ENCODE measurements at regions not wholly inside any gene's neighbourhood (a gene's known extent, or its start where the extent isn't known, plus 50 kb on each side); places are given as distances from the start of the nearest gene placed in this dataset.

- no peak for ATAC-seq
- TF ChIP-seq ZC3H10 (CRISPR knock-in tag; IDR thresholded peaks at IDR 0.05): no peak
- no peak for TF ChIP-seq ISL1 (CRISPR knock-in tag; IDR thresholded peaks at IDR 0.05)
- TF ChIP-seq ARNTL (CRISPR knock-in tag; IDR thresholded peaks at IDR 0.05; ENCODE audit: borderline replicate concordance, low read depth): no peak
- no peak for TF ChIP-seq BACH2 (CRISPR knock-in tag; IDR thresholded peaks at IDR 0.05; ENCODE audit: borderline replicate concordance)
- TF ChIP-seq ZNF8 (CRISPR knock-in tag; IDR thresholded peaks at IDR 0.05): no peak
- no peak for TF ChIP-seq SNAI2 (CRISPR knock-in tag; IDR thresholded peaks at IDR 0.05)
- TF ChIP-seq ESRRG (CRISPR knock-in tag; IDR thresholded peaks at IDR 0.05): no peak
- no peak for TF ChIP-seq CREB5 (CRISPR knock-in tag; IDR thresholded peaks at IDR 0.05; ENCODE audit: low read depth)
- TF ChIP-seq CSRNP3 (CRISPR knock-in tag; IDR thresholded peaks at IDR 0.05): no peak
- no peak for TF ChIP-seq ZFP3 (CRISPR knock-in tag; IDR thresholded peaks at IDR 0.05)
- TF ChIP-seq ZFP30 (CRISPR knock-in tag; IDR thresholded peaks at IDR 0.05): no peak
- TF ChIP-seq RARB (CRISPR knock-in tag; IDR thresholded peaks at IDR 0.05): no peak
- no peak for TF ChIP-seq PATZ1 (CRISPR knock-in tag; IDR thresholded peaks at IDR 0.05; ENCODE audit: borderline replicate concordance)
- TF ChIP-seq, protein P1, sequence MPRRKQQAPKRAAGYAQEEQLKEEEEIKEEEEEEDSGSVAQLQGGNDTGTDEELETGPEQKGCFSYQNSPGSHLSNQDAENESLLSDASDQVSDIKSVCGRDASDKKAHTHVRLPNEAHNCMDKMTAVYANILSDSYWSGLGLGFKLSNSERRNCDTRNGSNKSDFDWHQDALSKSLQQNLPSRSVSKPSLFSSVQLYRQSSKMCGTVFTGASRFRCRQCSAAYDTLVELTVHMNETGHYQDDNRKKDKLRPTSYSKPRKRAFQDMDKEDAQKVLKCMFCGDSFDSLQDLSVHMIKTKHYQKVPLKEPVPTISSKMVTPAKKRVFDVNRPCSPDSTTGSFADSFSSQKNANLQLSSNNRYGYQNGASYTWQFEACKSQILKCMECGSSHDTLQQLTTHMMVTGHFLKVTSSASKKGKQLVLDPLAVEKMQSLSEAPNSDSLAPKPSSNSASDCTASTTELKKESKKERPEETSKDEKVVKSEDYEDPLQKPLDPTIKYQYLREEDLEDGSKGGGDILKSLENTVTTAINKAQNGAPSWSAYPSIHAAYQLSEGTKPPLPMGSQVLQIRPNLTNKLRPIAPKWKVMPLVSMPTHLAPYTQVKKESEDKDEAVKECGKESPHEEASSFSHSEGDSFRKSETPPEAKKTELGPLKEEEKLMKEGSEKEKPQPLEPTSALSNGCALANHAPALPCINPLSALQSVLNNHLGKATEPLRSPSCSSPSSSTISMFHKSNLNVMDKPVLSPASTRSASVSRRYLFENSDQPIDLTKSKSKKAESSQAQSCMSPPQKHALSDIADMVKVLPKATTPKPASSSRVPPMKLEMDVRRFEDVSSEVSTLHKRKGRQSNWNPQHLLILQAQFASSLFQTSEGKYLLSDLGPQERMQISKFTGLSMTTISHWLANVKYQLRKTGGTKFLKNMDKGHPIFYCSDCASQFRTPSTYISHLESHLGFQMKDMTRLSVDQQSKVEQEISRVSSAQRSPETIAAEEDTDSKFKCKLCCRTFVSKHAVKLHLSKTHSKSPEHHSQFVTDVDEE (CRISPR knock-in tag; IDR thresholded peaks at IDR 0.05): no peak
- TF ChIP-seq POU6F1 (CRISPR knock-in tag; IDR thresholded peaks at IDR 0.05; ENCODE audit: borderline replicate concordance, low read depth): no peak
- no peak for TF ChIP-seq TOX (CRISPR knock-in tag; IDR thresholded peaks at IDR 0.05; ENCODE audit: borderline replicate concordance)
- no peak for TF ChIP-seq TCF4 (CRISPR knock-in tag; IDR thresholded peaks at IDR 0.05; ENCODE audit: borderline replicate concordance)
Observed at GRCh38 chr5:163944738-163945137, 439.3 kb downstream of the MAT2B start.

GRCh38 chr5:163947848-163948666 is 442.6 kb downstream of the MAT2B start:
- ATAC-seq: no peak
- no peak for TF ChIP-seq GLIS3 (CRISPR knock-in tag; IDR thresholded peaks at IDR 0.05)
- no peak for TF ChIP-seq ZC3H10 (CRISPR knock-in tag; IDR thresholded peaks at IDR 0.05)
- TF ChIP-seq POU6F1 (CRISPR knock-in tag; IDR thresholded peaks at IDR 0.05; ENCODE audit: borderline replicate concordance, low read depth): no peak
- no peak for TF ChIP-seq SNAI2 (CRISPR knock-in tag; IDR thresholded peaks at IDR 0.05)
- no peak for TF ChIP-seq OSR1 (CRISPR knock-in tag; IDR thresholded peaks at IDR 0.05)
- TF ChIP-seq PPARA (CRISPR knock-in tag; IDR thresholded peaks at IDR 0.05; ENCODE audit: borderline replicate concordance): no peak
- no peak for TF ChIP-seq PATZ1 (CRISPR knock-in tag; IDR thresholded peaks at IDR 0.05; ENCODE audit: borderline replicate concordance)
- no peak for TF ChIP-seq ARNTL (CRISPR knock-in tag; IDR thresholded peaks at IDR 0.05; ENCODE audit: borderline replicate concordance, low read depth)
- no peak for TF ChIP-seq ESRRG (CRISPR knock-in tag; IDR thresholded peaks at IDR 0.05)
- TF ChIP-seq ZNF8 (CRISPR knock-in tag; IDR thresholded peaks at IDR 0.05): no peak
- TF ChIP-seq ZFP30 (CRISPR knock-in tag; IDR thresholded peaks at IDR 0.05): no peak
- no peak for TF ChIP-seq TCF4 (CRISPR knock-in tag; IDR thresholded peaks at IDR 0.05; ENCODE audit: borderline replicate concordance)
- TF ChIP-seq RARB (CRISPR knock-in tag; IDR thresholded peaks at IDR 0.05): no peak
- no peak for TF ChIP-seq BACH2 (CRISPR knock-in tag; IDR thresholded peaks at IDR 0.05; ENCODE audit: borderline replicate concordance)
- TF ChIP-seq ZNF70 (CRISPR knock-in tag; IDR thresholded peaks at IDR 0.05): no peak
- TF ChIP-seq CSDC2 (CRISPR knock-in tag; IDR thresholded peaks at IDR 0.05): no peak
- TF ChIP-seq CREB5 (CRISPR knock-in tag; IDR thresholded peaks at IDR 0.05; ENCODE audit: low read depth): no peak

Measured in SK-N-SH treated with all-trans-retinoic acid at 6 μM for 48 hours (cell line).